OCI-LY7 (cell line): ENCODE measurements at regions not wholly inside any gene's neighbourhood (a gene's known extent, or its start where the extent isn't known, plus 50 kb on each side); places are given as distances from the start of the nearest gene placed in this dataset.

Source experiments
- CTCF ChIP-seq: fragments of 200-600 bp; sonication (generic); conservative IDR thresholded peaks from 2 replicates; pipeline ENCODE4 v1.5.1; 2014; ENCODE audit warnings: mild to moderate bottlenecking, antibody characterized with exemption, low read length, moderate library complexity, mixed read lengths
- EZH2phosphoT487 ChIP-seq: fragments of 200-600 bp; sonication (generic); IDR thresholded peaks from 2 replicates; pipeline ENCODE4 v1.6.1; 2018; ENCODE audit warnings: low read depth, borderline replicate concordance, mild to moderate bottlenecking, mixed run types, antibody characterized with exemption, low read length, moderate library complexity, mixed read lengths

GRCh38 chr9:95783426-95783975 lies 92.0 kb upstream of the ERCC6L2 start:
- TF ChIP-seq CTCF = no peak
- TF ChIP-seq EZH2phosphoT487 = no peak
